GM21515 (cell line): ENCODE measurements at regions not wholly inside any gene's neighbourhood (a gene's known extent, or its start where the extent isn't known, plus 50 kb on each side); places are given as distances from the start of the nearest gene placed in this dataset.
"Not testable (repeated sequence)": the region's sequence is repeated elsewhere in the genome, so short reads cannot be mapped to it uniquely, and the experiment has no call there.

Experiments
- ATAC-seq: cut with Tn5 transposase; IDR thresholded peaks from one replicate; pipeline ENCODE4 v1.9.1; 2021; ENCODE audit not compliant: unreplicated experiment

DNA sequence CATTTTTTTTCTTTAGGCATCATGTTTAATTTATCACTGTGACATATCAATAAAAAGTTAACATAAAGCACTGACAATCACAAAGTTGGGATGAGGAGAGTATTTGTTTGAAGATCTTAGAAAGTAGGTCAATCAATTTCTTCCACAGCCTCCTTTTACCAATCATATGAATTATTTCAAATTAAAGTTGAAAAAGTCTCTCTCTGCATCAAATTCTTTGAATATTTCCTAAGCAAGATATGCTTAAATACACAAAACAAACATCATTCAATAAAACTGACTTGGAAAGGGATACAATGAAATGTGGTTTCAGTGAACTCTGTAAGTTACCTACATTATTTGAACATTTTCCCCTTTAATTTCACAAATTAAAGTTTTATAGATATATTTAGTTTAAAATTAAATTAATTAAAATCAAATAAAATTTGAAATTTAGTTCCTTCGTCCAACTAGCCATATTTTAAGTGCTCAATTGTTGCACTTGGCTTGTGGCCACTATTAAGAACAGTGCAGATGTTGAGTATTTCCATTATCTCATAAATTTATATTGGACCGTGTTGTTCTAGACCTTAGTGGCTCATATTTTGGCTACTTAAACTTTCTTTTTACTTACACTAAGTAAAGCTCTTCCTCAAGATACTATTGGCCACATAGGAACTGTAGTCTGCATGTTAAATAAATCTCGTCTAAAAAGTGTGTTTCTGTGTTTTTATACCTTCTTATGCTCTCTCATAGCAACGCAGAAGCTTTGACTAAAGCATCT, 949.7 kb upstream of the NUDT12 start:
- no peak for ATAC-seq

DNA sequence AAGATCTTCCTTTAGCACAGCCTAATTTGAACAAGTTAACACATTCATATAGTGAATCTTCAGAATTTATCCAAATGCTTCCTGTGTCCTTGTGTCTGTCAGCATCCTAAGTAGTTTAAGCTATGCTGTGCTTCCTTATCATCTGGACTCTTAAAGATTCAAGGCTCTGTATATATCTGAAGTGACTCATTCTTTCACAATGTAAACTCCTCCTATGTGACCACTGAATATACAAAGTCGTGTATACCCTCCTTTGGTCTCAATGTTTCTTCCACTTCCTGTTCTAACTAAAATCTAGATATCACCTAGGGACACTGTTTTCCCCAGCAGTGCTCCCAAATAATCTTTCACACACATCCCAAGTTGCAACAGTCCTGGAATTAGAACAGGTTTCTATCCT, 935.7 kb upstream of the NUDT12 start:
- ATAC-seq, result no peak

DNA sequence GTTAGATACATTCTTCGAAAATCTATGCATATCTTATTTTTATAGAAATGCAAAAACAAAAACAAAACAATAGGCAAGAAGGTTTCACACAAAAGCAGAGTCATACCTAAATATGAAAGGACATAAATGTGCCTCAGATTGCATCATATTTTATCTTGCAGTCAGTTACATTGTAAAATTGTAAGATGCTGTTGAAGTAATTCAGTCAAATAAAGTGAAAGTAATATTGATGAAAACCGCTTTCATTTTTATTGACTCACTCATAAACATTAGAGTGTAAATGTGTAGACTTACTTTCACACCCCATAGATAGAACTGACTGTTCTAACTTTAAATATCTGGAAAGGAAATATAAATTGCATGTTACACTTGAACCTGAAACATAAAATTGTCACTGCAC, 931.5 kb upstream of the NUDT12 start:
- no peak for ATAC-seq

DNA sequence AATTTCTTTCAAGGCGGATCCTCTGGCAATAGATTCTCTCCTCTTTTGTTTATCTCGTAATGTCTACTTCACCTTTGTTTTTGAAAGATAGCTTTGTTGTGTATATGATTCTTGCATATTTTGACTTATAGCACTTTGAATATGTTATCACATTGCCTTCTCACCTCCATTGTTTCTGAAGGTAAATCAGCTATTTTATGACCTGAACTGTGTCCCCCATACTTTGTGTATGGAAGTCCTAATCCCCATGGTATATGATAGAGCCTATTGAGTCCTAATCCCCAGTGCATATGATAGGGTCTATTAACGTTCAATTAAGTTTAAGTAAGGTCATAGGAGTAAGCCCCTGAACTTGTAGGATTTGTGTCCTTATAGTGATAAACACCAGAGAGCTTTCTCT, 910.2 kb upstream of the NUDT12 start:
- ATAC-seq, result no peak

DNA sequence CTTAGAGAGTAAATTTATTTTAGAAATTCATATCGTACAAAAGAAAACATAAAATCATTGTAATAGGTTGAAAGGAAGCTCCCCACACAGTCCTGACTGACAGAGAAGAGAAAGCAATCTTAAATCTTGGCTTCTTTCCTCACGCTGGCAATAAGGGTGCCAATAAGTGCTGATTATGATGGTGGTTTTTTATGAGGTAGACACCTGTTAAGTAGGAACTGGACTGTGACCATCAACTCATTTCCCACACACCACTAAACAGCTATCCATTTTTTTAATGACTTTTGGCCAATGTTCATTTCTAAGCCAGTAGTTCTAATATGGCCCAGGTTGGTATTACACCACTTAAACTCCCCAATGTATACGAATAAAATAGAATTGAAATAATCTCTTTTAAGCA, 893.5 kb upstream of the NUDT12 start:
- ATAC-seq, result no peak

DNA sequence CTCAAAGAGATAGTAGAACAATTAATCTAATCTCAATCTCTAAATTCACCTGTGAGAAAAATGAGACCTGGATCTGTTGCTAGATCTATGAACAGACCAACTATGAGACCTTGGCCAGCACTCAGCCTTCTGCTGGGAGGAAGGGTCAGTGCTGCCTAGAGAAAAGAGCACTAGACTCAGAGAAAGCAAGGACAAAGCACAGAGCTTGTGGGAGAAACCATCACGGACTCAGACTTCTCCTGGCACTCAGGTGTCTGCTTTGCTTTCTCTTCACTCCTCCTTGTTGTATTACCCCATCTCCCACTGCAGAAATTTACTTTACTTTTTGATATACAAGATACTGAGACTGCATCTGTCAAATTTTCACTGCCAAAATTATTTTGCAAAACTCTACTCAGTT, 890.0 kb upstream of the NUDT12 start:
- ATAC-seq, result no peak

DNA sequence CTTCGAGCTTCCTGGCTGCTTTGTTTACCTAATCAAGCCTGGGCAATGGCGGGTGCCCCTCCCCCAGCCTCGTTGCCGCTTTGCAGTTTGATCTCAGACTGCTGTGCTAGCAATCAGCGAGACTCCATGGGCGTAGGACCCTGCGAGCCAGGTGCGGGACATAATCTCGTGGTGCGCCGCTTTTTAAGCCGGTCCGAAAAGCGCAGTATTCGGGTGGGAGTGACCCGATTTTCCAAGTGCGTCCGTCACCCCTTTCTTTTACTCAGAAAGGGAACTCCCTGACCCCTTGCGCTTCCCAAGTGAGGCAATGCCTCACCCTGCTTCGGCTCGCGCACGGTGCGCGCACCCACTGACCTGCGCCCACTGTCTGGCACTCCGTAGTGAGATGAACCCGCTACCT, 889.3 kb upstream of the NUDT12 start:
- not testable (repeated sequence) for ATAC-seq

DNA sequence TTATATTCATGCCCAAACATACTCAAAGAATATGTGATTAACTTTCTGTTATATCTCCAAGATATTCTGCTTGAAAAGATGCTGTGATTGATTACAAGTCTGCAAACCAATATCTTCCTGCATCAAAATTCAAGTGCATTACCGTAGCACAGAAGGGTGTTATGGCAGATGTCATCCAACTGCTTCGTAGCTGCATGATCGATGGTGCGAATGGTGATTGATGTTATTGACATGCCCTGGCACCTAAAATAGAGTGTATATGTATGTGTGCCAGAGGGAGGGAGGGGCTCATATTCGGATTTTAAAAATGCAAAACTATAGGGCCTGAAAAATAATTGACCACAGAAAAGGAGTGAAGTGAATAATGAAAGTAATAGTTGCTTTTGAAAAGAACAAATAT, 882.1 kb upstream of the NUDT12 start:
- ATAC-seq, result no peak

DNA sequence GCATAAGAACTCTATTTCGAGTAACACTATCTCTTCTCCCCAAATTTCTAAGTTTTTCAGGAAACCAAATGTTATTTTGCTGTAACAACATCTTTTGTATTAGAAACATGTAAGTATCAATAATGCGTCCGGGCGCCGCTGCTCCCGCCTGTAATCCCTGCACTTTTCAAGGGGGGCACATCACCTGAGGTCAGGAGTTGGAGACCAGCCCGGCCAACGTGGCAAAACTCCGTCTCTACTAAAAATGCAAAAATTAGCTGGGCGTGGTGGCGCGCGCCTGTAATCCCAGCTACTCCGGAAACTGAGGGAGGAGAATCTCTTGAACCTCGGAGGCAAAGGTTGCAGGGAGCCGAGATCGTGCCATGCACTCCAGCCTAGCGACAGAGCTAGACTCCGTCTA, 881.1 kb upstream of the NUDT12 start:
- ATAC-seq, result no peak

DNA sequence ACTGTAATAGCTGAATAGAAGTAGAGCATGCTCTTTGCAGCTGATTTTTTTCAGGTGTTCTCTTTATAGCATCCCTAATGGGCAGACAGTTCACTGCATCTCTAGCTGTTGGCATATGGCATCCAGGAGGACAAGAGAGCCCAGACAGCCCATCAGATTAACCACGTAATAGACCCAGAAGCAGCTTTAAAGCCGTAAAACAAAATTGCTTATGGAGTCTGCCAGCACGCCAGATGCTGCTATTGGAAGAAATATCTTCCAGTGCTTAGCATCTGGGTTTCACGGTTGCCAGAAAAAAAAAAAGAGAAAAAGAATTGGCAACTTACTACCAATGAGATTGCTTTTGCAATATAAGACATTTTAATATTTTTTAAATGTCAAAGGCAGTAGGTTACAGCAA, 869.4 kb upstream of the NUDT12 start:
- no peak for ATAC-seq

DNA sequence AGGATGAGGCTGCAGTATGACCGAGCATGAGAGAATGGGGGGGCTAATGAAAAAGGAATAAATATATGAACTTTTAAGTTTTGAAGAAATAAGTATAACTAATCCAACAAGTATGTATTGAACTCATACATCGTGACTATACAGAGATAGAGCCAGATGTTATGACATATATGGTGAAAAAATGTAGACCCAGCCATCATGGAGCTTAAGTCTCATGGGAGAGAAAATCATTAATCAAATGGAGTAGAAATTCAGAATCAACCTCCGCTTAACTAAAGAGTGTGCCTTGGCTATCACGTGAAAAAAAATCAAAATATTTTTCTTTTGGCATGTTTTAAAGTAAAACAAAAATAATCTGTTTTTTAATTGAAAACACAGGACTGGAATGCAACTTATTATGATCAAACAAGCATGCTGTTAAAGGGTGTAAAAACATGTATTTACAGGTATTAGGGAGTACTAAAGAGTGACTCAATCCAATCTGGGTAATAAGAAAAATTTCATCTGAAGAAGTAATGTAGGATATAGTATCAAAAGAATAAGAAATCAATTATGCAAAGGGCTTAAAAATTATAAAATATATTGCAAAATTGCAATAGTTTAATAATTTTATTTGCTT, 868.5 kb upstream of the NUDT12 start:
- ATAC-seq, result no peak

DNA sequence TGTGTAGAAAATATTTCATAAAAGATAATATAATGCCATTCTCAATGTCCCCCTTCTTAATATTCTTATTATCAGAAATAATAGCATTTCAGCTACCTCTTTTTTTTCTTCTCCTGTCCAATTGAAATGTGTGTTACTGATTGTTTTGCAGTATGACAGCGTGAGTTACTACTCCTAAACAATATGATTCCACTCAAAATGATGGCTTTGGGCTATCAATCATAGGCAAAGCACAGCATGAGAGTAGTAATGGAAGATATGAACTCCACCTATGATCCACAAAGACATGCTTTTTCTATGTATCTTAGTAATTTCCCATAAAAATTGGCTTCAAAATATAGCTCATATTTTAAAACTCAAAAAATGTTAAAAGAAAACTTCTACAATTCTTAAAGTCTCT, 867.3 kb upstream of the NUDT12 start:
- ATAC-seq, result no peak

DNA sequence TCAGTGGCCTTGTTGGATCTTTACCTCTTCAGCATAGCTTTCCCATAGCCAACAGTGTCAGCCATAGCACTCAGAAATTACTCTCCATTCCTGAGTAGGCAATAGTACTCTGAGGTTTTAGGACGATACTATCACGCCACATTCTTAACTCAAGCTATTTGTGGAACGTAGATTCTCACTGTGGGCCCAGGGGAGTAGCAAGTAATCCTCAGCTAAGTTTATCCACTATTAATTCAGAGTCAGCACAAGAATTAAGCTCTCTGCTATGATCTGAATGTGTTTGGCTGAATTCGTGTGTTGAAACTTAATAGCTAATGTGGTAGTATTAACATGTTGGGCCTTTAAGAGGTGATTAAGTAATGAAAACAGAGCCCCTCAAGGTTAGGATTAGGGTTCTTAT, 858.8 kb upstream of the NUDT12 start:
- ATAC-seq, result no peak

DNA sequence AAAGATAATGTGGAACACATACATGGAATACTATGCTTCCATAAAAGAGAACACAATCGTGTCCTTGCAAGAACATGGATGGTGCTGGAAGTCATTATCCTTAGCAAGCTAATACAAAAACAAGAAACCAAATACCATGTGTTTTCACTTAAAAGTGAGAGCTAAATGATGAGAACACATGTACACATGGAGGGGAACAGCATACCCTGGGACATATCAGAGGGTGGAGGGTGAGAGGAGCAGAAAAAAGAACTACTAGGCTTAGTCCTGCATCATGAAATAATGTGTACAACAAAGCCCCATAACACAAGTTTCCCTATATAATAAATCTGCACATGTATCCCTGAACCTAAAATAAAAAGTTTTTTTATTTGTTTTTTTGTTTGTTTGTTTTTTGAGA, 855.5 kb upstream of the NUDT12 start:
- ATAC-seq, result no peak

DNA sequence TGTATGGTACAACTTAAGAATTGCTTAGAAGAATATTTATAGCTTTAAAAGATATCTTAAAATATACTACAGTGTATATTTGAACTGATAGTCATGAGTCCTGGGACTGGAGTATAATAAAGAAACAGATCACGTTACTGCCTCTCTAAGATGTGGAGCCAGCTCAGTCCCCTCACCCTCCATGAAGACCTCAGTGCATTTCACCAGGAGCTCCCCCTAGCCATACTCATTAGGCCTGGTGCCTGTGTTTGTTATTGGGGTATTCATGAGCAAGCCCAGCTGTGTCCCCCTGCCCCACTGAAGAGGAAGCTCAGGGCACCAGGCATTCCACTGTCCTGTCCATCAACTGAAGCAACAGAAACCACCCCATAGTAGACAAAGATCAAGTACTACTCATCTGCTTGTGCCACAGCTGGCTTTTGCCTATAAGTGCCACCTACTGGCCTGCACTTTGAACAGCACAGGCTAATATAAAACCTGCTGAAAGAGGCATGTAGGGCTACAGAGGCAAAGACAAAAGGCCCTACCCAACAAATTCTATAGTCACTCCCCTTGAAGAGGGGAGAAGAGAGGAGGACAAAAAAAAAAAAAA, 850.2 kb upstream of the NUDT12 start:
- no peak for ATAC-seq

DNA sequence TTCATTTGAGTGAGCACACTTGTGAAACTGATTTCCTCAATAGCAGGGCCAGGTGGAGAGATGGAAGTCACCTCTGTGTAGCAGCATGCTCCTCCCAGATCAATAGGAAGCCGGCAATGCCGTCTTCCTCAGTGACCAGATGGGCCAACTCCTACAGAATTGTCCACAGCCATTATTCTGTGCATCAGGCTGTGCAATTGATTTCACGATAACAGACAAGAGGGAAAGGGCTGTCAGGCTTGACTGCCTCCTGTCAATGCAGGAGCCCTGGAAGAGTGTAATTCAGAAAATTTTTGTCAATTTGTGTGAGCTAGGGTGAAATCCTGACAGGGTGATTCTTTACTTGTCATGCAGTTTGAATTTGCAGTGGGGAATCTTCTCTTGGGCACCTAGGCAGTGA, 838.4 kb upstream of the NUDT12 start:
- ATAC-seq, result no peak

DNA sequence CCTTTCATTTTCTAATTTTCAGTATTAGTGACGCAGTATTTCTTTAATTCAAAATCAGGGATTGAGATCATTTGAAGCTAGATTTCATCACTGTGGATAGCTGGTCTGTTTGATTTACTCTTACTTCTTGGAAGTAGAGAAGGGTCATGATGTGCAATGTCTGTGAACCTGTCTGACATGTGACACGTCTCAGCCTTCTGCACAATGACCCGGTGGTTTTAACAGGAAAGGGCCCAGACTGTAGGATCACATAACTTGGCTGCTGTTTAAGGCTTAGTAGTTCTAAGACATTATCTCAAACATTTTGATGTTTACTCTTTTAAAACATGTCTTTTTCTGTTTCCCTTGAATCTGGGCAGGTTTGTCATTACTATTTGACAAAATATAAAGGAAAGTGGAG, 823.3 kb upstream of the NUDT12 start:
- no peak for ATAC-seq

DNA sequence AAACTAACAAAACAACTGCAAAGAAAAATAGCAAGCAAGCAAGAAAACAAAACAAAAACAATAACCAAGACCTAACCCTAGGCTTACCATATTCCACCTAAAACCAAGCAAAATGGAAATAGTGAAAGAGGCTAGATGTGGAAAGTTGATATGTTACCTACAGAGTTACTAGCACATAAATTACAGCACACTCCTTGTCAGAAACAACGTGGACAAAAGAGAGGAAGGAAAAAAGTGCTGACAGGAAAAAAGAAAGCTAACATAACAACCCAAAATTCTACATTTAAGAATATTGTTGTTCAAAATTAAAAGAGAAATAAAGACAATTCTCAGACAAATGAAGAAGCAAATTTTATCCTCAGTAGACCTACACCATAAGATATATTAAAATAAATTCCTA, 812.8 kb upstream of the NUDT12 start:
- ATAC-seq, result no peak

DNA sequence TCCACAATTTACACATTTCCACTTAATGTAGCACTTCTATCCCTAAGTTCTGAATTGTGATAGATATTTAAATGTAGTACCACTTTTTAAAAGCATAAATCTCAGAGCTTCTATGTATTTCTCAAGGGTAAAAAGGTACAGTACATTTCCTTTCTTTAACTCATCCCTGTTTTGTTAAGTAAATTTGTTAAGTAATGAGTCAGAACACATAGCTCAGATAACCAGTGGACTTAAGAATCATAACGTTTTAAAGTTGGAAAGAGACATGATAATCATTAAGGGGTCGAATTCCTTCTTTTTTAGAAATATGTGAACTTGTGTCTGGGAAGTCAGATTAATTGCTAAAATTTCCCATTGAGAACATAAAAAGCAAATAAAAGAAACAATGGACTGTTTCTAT, 810.2 kb upstream of the NUDT12 start:
- no peak for ATAC-seq

DNA sequence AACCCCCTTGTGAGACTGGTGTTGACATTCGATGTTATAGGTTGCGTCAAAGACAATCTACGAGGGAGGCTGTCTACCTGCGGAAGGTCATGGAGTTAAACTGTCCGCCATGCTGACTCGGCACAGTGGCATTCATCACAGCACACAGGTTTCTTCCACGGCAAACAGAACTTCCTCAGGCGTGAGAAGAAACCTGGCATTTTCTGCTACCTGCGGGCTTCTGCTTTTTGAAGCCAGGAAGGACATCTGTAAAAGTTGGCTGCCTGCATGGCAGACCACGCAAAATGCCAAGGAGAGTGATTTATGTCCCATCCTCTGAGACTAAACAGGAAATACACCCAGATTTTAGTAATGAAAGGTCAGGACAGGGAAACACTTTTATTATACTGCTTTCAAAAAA, 809.8 kb upstream of the NUDT12 start:
- no peak for ATAC-seq

DNA sequence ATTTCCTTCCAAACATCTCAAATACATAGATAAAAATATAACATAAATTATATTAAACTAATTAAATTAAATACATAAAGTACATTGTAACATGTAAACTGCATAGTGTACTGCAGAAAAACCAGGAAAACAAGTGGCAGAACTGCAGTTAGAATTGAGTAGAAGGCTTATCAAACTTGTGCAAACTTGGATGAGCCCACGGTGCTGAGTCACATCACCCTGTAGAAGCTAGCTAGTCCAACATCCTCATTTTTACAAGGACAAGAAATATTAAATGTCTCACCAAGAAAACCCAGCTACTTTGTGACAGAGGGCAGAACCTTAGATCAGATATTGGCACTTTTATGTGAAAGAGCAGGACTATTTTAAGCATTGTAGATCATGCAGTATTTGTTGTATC, 807.9 kb upstream of the NUDT12 start:
- ATAC-seq, result no peak

DNA sequence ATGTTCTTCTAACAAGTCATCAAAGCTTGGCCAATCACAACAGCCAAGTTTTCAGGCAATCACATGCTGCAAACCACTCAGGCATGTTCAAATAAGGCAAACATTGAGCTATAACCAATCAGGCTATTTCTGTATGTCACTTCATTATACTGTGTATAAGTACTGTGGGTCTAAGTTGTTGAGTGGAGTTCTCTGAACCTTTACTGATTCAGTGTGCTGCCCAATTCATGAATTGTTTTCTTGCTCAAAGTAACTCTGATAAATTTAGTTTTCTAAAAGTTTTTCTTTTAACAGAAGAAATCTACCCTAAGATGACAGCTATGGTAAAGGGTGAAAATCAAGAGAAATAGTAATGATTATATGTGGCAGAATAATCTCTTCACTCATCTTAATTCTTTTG, 805.4 kb upstream of the NUDT12 start:
- no peak for ATAC-seq

DNA sequence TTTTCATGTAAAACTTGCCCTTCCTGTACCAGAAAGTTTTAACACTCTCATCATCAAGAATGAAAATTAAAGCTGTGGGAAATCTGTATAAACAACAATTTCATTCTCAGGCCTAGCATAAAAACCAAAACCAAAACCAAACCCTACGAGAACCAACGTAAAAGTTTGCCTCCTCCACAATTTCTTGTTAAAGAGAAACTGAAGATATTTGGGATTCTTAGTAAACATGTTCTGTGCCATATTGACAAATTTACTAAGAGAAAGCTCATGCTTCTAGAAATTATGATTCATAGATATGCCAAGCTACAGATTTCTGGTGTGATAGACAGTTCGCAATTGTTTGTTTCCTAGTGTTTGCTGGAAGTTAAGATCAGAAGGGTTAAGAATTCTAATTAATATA, 801.0 kb upstream of the NUDT12 start:
- ATAC-seq, result no peak
